Adipocyte (in vitro differentiated cells): ENCODE measurements at regions not wholly inside any gene's neighbourhood (a gene's known extent, or its start where the extent isn't known, plus 50 kb on each side); places are given as distances from the start of the nearest gene placed in this dataset.

Experiments
- DNase-seq: peaks from one replicate; pipeline ENCODE4 v3.0.0-alpha.2; 2015; ENCODE audit warnings: low read depth
- H3K27me3 ChIP-seq: replicated peaks from 2 replicates; pipeline ENCODE4 v1.7.0; 2013; ENCODE audit warnings: mild to moderate bottlenecking, low read length, moderate library complexity; ENCODE audit not compliant: control insufficient read depth, insufficient read depth
- H3K36me3 ChIP-seq: 2 replicates; pipeline ENCODE4 v1.7.0; 2013; ENCODE audit warnings: low read length, mild to moderate bottlenecking, moderate library complexity; ENCODE audit not compliant: control insufficient read depth, insufficient read depth, severe bottlenecking
- H3K4me1 ChIP-seq: 2 replicates; pipeline ENCODE4 v1.7.0; 2013; ENCODE audit warnings: mild to moderate bottlenecking, low read length, moderate library complexity; ENCODE audit not compliant: control insufficient read depth, insufficient read depth
- H3K4me3 ChIP-seq: 2 replicates; pipeline ENCODE4 v1.7.0; 2013; ENCODE audit warnings: mild to moderate bottlenecking, low read length, moderate library complexity
- H3K9ac ChIP-seq: 2 replicates; pipeline ENCODE4 v1.7.0; 2013; ENCODE audit warnings: mild to moderate bottlenecking, low read length, moderate library complexity
- H3K9me3 ChIP-seq: 2 replicates; pipeline ENCODE4 v1.7.0; 2013; ENCODE audit warnings: mild to moderate bottlenecking, low read length, moderate library complexity; ENCODE audit not compliant: control insufficient read depth

- Histone ChIP-seq H3K27me3 (no peaks in the 10 kb centered on the region), H3K4me1 (no peaks in the 10 kb centered on the region), H3K9me3 (no peaks in the 10 kb centered on the region), H3K4me3 (no peak overlapping the region), H3K36me3 (no peaks in the 10 kb centered on the region), H3K9ac (no peak overlapping the region)
- no peak for DNase-seq
Observed at GRCh38 chr9:26612211-26612610, 280.4 kb downstream of the CAAP1 start.

GRCh38 chr9:26606756-26607155 is 285.8 kb downstream of the CAAP1 start:
- H3K4me1 ChIP-seq = no peaks in the 10 kb centered on the region

GRCh38 chr9:26605367-26605766 is 287.2 kb downstream of the CAAP1 start:
- H3K4me1 ChIP-seq = no peaks in the 10 kb centered on the region
- no peaks in the 10 kb centered on the region for H3K9me3 ChIP-seq
- DNase-seq = no peak
- H3K4me3 ChIP-seq = no peak overlapping the region
- H3K27me3 ChIP-seq = no peaks in the 10 kb centered on the region
- no peaks in the 10 kb centered on the region for H3K36me3 ChIP-seq
- no peak overlapping the region for H3K9ac ChIP-seq

More at GRCh38 chr9:26606756-26607155, 285.8 kb downstream of the CAAP1 start:
- Histone ChIP-seq H3K9me3 (no peaks in the 10 kb centered on the region), H3K27me3 (no peaks in the 10 kb centered on the region), H3K4me3 (no peak overlapping the region), H3K9ac (no peak overlapping the region), H3K36me3 (no peaks in the 10 kb centered on the region)
- DNase-seq = no peak

- no peaks in the 10 kb centered on the region for H3K9me3 ChIP-seq
- no peaks in the 10 kb centered on the region for H3K4me1 ChIP-seq
- H3K9ac ChIP-seq = no peak overlapping the region
- H3K27me3 ChIP-seq = no peaks in the 10 kb centered on the region
- DNase-seq = no peak
- H3K4me3 ChIP-seq = no peak overlapping the region
- H3K36me3 ChIP-seq = no peaks in the 10 kb centered on the region
Observed at GRCh38 chr9:26604076-26604662, 288.4 kb downstream of the CAAP1 start.

- Histone ChIP-seq H3K9ac (no peak overlapping the region), H3K4me3 (no peak overlapping the region), H3K36me3 (no peaks in the 10 kb centered on the region), H3K27me3 (no peaks in the 10 kb centered on the region), H3K4me1 (no peaks in the 10 kb centered on the region), H3K9me3 (no peaks in the 10 kb centered on the region)
- DNase-seq = no peak
Observed at GRCh38 chr9:26603617-26604016, 289.0 kb downstream of the CAAP1 start.

- H3K4me1 ChIP-seq = no peaks in the 10 kb centered on the region
- H3K36me3 ChIP-seq = no peaks in the 10 kb centered on the region
- no peaks in the 10 kb centered on the region for H3K27me3 ChIP-seq
- no peaks in the 10 kb centered on the region for H3K9me3 ChIP-seq
- no peak overlapping the region for H3K9ac ChIP-seq
- DNase-seq = no peak
- H3K4me3 ChIP-seq = no peak overlapping the region
Observed at GRCh38 chr9:26597542-26598149, 295.0 kb downstream of the CAAP1 start.

GRCh38 chr9:26579056-26579455 is 313.5 kb downstream of the CAAP1 start:
- Histone ChIP-seq H3K4me1 (no peaks in the 10 kb centered on the region), H3K9me3 (no peaks in the 10 kb centered on the region), H3K4me3 (no peak overlapping the region), H3K9ac (no peak overlapping the region), H3K27me3 (no peaks in the 10 kb centered on the region), H3K36me3 (no peaks in the 10 kb centered on the region)
- no peak for DNase-seq

GRCh38 chr9:26574898-26575440 is 317.6 kb downstream of the CAAP1 start:
- no peak for DNase-seq
- no peaks in the 10 kb centered on the region for H3K36me3 ChIP-seq
- no peak overlapping the region for H3K4me3 ChIP-seq
- H3K27me3 ChIP-seq = no peaks in the 10 kb centered on the region
- no peaks in the 10 kb centered on the region for H3K9me3 ChIP-seq
- no peak overlapping the region for H3K9ac ChIP-seq
- no peaks in the 10 kb centered on the region for H3K4me1 ChIP-seq

GRCh38 chr9:26574256-26574655 is 318.3 kb downstream of the CAAP1 start:
- H3K36me3 ChIP-seq = no peaks in the 10 kb centered on the region
- H3K27me3 ChIP-seq = no peaks in the 10 kb centered on the region
- H3K9ac ChIP-seq = no peak overlapping the region
- no peaks in the 10 kb centered on the region for H3K9me3 ChIP-seq
- H3K4me3 ChIP-seq = no peak overlapping the region
- no peaks in the 10 kb centered on the region for H3K4me1 ChIP-seq
- DNase-seq = no peak

- no peaks in the 10 kb centered on the region for H3K4me1 ChIP-seq
- H3K9ac ChIP-seq = no peak overlapping the region
- H3K4me3 ChIP-seq = no peak overlapping the region
- H3K9me3 ChIP-seq = no peaks in the 10 kb centered on the region
- no peak for DNase-seq
- H3K27me3 ChIP-seq = no peaks in the 10 kb centered on the region
- H3K36me3 ChIP-seq = no peaks in the 10 kb centered on the region
Observed at GRCh38 chr9:26567976-26568375, 324.6 kb downstream of the CAAP1 start.

- peaks cover 7% of the 10 kb centered on the region for H3K4me1 ChIP-seq
- DNase-seq = no peak
- no peaks in the 10 kb centered on the region for H3K27me3 ChIP-seq
- no peak overlapping the region for H3K9ac ChIP-seq
- H3K4me3 ChIP-seq = no peak overlapping the region
- H3K9me3 ChIP-seq = no peaks in the 10 kb centered on the region
- no peaks in the 10 kb centered on the region for H3K36me3 ChIP-seq
Observed at GRCh38 chr9:26566141-26566540, 326.5 kb downstream of the CAAP1 start.

- DNase-seq = no peak
- no peaks in the 10 kb centered on the region for H3K27me3 ChIP-seq
- H3K4me3 ChIP-seq = no peak overlapping the region
- H3K4me1 ChIP-seq = peaks cover 7% of the 10 kb centered on the region
- H3K9ac ChIP-seq = no peak overlapping the region
- H3K9me3 ChIP-seq = no peaks in the 10 kb centered on the region
- H3K36me3 ChIP-seq = no peaks in the 10 kb centered on the region
Observed at GRCh38 chr9:26565118-26565517, 327.5 kb downstream of the CAAP1 start.
